GM12891 (cell line): ENCODE measurements at regions not wholly inside any gene's neighbourhood (a gene's known extent, or its start where the extent isn't known, plus 50 kb on each side); places are given as distances from the start of the nearest gene placed in this dataset.

ENCODE experiments used
- POLR2A ChIP-seq: IDR thresholded peaks from 2 replicates; pipeline ENCODE4 v1.6.1; 2011; ENCODE audit warnings: low read depth, low read length, control low read depth
- POLR2AphosphoS5 ChIP-seq: IDR thresholded peaks from 2 replicates; pipeline ENCODE4 v1.6.1; 2011; ENCODE audit warnings: low read depth, low read length, control low read depth
- TAF1 ChIP-seq: IDR thresholded peaks from 2 replicates; pipeline ENCODE4 v1.6.1; 2011; ENCODE audit warnings: low read depth, low read length, control low read depth

GRCh38 chr11:44474702-44475101 is 90.8 kb upstream of the CD82 start:
- TF ChIP-seq POLR2AphosphoS5 (no peak), TAF1 (no peak), POLR2A (no peak)
